Lower lobe of right lung (tissue), 2 donors: ENCODE measurements at regions not wholly inside any gene's neighbourhood (a gene's known extent, or its start where the extent isn't known, plus 50 kb on each side); places are given as distances from the start of the nearest gene placed in this dataset.

Source experiments
- ATAC-seq, 2 donors: fragments of 200-7000 bp; cut with Tn5 transposase; one replicate each; pipeline ENCODE4 v1.9.1; 2020 to 2022; ENCODE audit warnings: mild to moderate bottlenecking in 2 of 2, moderate library complexity in 2 of 2
- DNase-seq: peaks from one replicate; pipeline ENCODE4 v3.0.0-alpha.2; 2020
- H3K27ac ChIP-seq: fragments of 200-600 bp; one replicate; pipeline ENCODE4 v1.8.0; 2022
- H3K27me3 ChIP-seq: fragments of 200-600 bp; one replicate; pipeline ENCODE4 v1.8.0; 2022; ENCODE audit warnings: low read depth
- H3K36me3 ChIP-seq: fragments of 200-600 bp; one replicate; pipeline ENCODE4 v1.8.0; 2022; ENCODE audit warnings: mild to moderate bottlenecking
- H3K4me1 ChIP-seq: fragments of 200-600 bp; one replicate; pipeline ENCODE4 v1.8.0; 2022
- H3K4me3 ChIP-seq: fragments of 200-600 bp; one replicate; pipeline ENCODE4 v1.8.0; 2022; ENCODE audit warnings: mild to moderate bottlenecking
- H3K9me3 ChIP-seq: fragments of 200-600 bp; one replicate; pipeline ENCODE4 v1.8.0; 2022
- CTCF ChIP-seq: fragments of 200-600 bp; IDR thresholded peaks from one replicate; pipeline ENCODE4 v1.8.0; 2022; ENCODE audit warnings: antibody characterized with exemption, mild to moderate bottlenecking
- intact Hi-C: fragments of 100-400 bp; cut with DNase I; formaldehyde crosslinking; loops from one replicate; pipeline ENCODE4 v1.11.0; 2022
- donor health status: DM: no; HTN: yes; CAD: no; lungs with severe emphysema.

GRCh38 chrX:116873671-116874070, 410.9 kb upstream of the CT83 start:
- H3K4me1 ChIP-seq: no peaks in the 10 kb centered on the region
- DNase-seq: no peak
- no peaks in the 10 kb centered on the region for H3K36me3 ChIP-seq
- no peaks in the 10 kb centered on the region for H3K9me3 ChIP-seq
- H3K27me3 ChIP-seq: no peaks in the 10 kb centered on the region
- no peak overlapping the region for H3K27ac ChIP-seq
- intact Hi-C loops: no loop called here
- ATAC-seq: no peak
- H3K4me3 ChIP-seq: no peak overlapping the region
- no peak for TF ChIP-seq CTCF

GRCh38 chrX:116872931-116873330, 410.2 kb upstream of the CT83 start:
- TF ChIP-seq CTCF: no peak
- H3K27ac ChIP-seq: no peak overlapping the region
- H3K4me1 ChIP-seq: no peaks in the 10 kb centered on the region
- intact Hi-C loops: no loop called here
- no peaks in the 10 kb centered on the region for H3K36me3 ChIP-seq
- DNase-seq (no peak), ATAC-seq (no peak)
- no peaks in the 10 kb centered on the region for H3K9me3 ChIP-seq
- no peak overlapping the region for H3K4me3 ChIP-seq
- no peaks in the 10 kb centered on the region for H3K27me3 ChIP-seq

GRCh38 chrX:116863029-116863428, 400.3 kb upstream of the CT83 start:
- Histone ChIP-seq H3K36me3 (no peaks in the 10 kb centered on the region), H3K27ac (no peak overlapping the region), H3K27me3 (no peaks in the 10 kb centered on the region), H3K9me3 (no peaks in the 10 kb centered on the region), H3K4me3 (no peak overlapping the region), H3K4me1 (no peaks in the 10 kb centered on the region)
- TF ChIP-seq CTCF: no peak
- DNase-seq: no peak
- intact Hi-C loops: no loop called here
- ATAC-seq: no peak

- no peaks in the 10 kb centered on the region for H3K36me3 ChIP-seq
These were observed 399.6 kb upstream of the CT83 start for GRCh38 chrX:116862340-116862739.

GRCh38 chrX:116841290-116841689, 378.5 kb upstream of the CT83 start:
- H3K4me1 ChIP-seq: no peaks in the 10 kb centered on the region
- no peak for TF ChIP-seq CTCF
- no peaks in the 10 kb centered on the region for H3K27me3 ChIP-seq
- intact Hi-C loops: no loop called here
- no peak overlapping the region for H3K4me3 ChIP-seq
- H3K36me3 ChIP-seq: no peaks in the 10 kb centered on the region
- no peak overlapping the region for H3K27ac ChIP-seq
- no peaks in the 10 kb centered on the region for H3K9me3 ChIP-seq
- no peak for DNase-seq
- ATAC-seq: no peak

More at GRCh38 chrX:116862340-116862739, 399.6 kb upstream of the CT83 start:
- no peaks in the 10 kb centered on the region for H3K4me1 ChIP-seq
- ATAC-seq (no peak), DNase-seq (no peak)
- no peaks in the 10 kb centered on the region for H3K27me3 ChIP-seq
- TF ChIP-seq CTCF: no peak
- H3K27ac ChIP-seq: no peak overlapping the region
- no peaks in the 10 kb centered on the region for H3K9me3 ChIP-seq
- no peak overlapping the region for H3K4me3 ChIP-seq
- intact Hi-C loops: no loop called here

GRCh38 chrX:116827063-116827462, 364.3 kb upstream of the CT83 start:
- no peaks in the 10 kb centered on the region for H3K36me3 ChIP-seq
- H3K27me3 ChIP-seq: no peaks in the 10 kb centered on the region
- TF ChIP-seq CTCF: no peak
- intact Hi-C loops: no loop called here
- ATAC-seq (no peak), DNase-seq (no peak)
- no peak overlapping the region for H3K27ac ChIP-seq
- H3K4me1 ChIP-seq: no peaks in the 10 kb centered on the region
- no peak overlapping the region for H3K4me3 ChIP-seq
- H3K9me3 ChIP-seq: no peaks in the 10 kb centered on the region
